HG02884 (cell line): ENCODE measurements at regions not wholly inside any gene's neighbourhood (a gene's known extent, or its start where the extent isn't known, plus 50 kb on each side); places are given as distances from the start of the nearest gene placed in this dataset.
"Not testable (repeated sequence)": the region's sequence is repeated elsewhere in the genome, so short reads cannot be mapped to it uniquely, and the experiment has no call there.

Source experiments
- ATAC-seq: cut with Tn5 transposase; IDR thresholded peaks from one replicate; pipeline ENCODE4 v1.9.1; 2021; ENCODE audit warnings: mild to moderate bottlenecking, moderate library complexity; ENCODE audit not compliant: unreplicated experiment

DNA sequence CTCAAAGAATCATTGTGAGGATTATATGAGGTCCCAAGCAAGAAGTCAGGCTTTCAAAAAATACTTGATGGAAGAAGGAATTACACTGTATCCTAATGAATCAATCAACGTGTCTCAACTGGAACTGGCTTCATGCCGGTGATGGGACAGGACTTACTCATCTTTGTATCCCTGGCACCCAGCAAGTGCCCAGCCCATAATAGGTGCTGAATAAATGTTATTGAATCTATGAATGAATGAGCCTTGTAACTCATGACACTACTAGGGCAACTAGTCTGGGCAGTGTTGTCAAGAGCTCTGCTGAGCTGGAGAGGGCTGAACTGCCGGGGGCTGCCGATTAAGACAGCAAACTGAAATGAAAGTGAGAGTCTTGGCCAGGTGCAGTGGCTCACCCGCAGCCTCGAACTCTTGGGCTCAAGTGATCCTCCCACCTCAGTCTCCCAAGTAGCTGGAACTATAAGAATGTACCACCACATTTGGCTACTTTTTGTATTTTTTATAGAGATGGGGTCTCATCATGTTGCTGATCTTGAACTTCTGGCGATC, 87.2 kb upstream of the KIF5B start:
- ATAC-seq, result no peak

GRCh38 chr10:32142646-32143045, 86.4 kb upstream of the KIF5B start:
- no peak for ATAC-seq

DNA sequence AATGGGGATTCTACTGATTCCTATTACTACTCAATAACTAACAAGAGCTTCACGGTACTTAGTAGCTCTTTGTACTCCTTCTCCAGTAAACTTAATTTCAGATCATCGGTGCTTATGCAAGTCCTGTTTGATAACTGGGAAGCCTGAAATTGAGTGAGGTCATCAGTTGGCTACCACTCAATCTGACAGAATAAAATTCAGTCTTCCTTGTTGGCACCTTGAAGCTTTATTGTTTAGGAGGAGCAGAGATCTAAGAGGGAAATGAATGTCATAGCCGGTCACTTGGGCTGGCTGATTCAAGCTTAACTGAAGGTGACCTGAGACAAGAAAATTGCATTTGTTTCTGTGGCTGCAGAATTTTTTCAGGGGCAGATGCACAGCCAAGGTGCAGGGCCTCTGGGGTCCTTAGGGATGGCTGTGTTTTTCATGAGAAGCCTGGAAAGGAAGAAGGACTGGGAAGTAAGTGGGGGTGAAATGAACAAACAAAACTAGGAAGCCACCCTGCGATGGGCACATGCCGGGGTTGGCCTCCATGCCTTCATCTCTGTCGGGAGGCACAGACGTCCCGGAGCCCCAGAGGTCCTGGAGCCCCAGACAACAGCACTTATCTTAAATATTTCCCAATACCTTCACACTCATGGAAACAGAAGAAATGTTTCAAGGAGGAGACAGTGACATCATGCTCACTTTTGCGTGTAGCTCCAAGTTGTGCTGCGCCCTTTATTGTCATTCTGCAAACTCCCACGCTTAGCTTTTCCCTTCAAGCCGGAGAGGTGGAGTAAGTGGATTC, 85.0 kb upstream of the KIF5B start:
- ATAC-seq, result no peak

GRCh38 chr10:32140403-32140802, 84.2 kb upstream of the KIF5B start:
- no peak for ATAC-seq

GRCh38 chr10:32139223-32140073, 83.2 kb upstream of the KIF5B start:
- ATAC-seq, result no peak

DNA sequence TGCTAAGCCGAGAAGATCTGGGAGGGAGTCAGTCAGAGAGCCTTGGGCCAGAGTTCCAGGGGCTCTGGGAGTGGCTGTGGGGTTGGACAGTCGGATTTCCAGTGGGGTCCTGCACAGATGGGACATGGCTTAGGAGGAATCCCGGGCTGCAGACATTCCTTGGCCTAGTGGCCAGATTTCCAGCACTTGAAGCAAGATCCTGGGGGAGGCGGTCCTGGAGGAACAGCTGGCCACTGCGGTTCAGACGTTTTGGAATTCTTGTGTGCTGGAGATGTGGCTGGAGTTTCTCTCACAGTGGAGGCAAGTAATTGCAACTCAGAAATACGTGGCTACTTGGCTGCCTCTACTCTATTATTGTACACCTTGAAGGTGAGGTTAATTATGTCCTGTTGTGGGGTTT, 80.7 kb upstream of the KIF5B start:
- not testable (repeated sequence) for ATAC-seq

- not testable (repeated sequence) for ATAC-seq
Measured at GRCh38 chr10:32135796-32136195, 79.6 kb upstream of the KIF5B start.

- no peak for ATAC-seq
Measured at GRCh38 chr10:32132357-32132946, 76.2 kb upstream of the KIF5B start.

GRCh38 chr10:32131388-32131787, 75.2 kb upstream of the KIF5B start:
- ATAC-seq, result no peak

DNA sequence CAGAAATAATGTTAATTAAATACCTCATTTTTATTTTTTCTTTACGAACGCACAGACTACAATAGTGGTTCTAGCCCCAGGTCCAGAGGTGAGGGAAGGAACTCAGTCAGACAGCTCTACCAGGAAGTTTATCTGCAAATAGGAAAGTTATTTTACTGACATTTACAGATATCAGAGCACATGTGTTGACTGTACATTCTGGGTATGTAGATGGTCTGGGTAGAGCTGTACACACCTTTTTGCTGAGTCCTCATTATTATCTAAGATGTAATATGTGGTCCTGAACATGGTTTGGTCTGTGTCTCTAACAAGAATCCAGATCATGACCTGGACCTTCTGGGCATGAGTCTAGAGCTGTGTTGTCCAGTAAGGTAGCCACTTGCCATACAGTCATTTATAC, 74.6 kb upstream of the KIF5B start:
- ATAC-seq, result no peak

DNA sequence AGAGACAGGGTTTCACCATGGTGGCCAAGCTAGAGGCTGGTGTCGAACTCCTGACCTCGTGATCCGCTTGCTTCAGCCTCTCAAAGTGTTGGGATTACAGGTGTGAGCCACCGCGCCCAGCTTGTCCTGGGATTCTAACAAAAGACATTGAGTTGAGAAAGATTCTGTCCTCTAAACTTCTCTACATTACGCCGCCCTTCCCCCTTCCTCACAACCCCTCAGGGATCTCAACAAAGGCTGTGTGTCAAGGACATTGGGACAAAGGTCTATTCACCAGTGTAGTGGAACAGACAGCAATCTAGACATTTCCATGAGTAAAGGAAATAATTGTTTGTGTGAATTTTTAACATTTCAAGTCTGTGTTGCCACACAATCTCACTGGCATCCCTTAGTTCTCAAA, 68.8 kb upstream of the KIF5B start:
- ATAC-seq, result no peak

GRCh38 chr10:32123021-32123420, 66.8 kb upstream of the KIF5B start:
- no peak for ATAC-seq

GRCh38 chr10:32121648-32122047, 65.4 kb upstream of the KIF5B start:
- no peak for ATAC-seq

GRCh38 chr10:32120147-32120546, 63.9 kb upstream of the KIF5B start:
- ATAC-seq, result no peak

- ATAC-seq, result no peak
Measured at GRCh38 chr10:32114508-32114907, 58.3 kb upstream of the KIF5B start.

- ATAC-seq, result no peak
Measured at GRCh38 chr10:32112055-32112454, 55.8 kb upstream of the KIF5B start.

DNA sequence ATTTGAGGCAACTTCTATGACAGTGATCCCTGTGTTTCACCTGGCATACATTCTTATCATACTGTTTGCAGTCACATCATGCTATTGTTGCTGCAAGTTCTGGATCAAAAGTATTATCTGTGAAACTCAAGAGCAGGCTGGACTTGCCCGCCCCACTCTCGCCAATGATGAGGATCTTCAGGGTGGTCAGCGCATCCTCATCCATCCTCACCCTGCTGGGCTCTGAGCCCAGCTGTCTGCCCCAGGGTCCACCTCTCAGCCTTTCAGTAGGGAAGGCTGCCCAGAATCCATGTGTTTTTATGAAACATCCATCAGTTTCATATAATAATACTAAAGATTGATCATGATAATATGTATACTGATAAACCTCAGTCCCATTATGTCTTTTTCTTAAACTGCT, 55.4 kb upstream of the KIF5B start:
- ATAC-seq, result no peak

DNA sequence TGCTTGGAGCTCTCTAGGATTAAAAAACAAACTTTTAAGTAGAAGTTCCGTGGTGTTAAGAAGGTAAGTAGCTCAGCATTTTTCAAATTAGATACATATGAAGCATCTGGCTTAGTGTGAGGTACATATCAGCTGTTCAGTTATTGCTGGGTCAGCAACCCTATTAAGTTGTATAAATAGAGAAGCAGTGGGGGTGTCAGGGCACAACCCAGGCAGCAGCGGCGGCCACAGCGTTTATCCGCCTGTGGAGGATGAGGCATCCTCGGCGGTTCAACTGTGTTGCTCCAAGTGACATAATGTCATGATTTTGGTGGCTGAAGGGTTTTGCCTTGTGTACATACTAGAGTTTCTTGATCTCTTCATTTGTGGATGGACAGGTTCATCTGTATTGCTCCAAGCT, 54.6 kb upstream of the KIF5B start:
- ATAC-seq, result no peak

DNA sequence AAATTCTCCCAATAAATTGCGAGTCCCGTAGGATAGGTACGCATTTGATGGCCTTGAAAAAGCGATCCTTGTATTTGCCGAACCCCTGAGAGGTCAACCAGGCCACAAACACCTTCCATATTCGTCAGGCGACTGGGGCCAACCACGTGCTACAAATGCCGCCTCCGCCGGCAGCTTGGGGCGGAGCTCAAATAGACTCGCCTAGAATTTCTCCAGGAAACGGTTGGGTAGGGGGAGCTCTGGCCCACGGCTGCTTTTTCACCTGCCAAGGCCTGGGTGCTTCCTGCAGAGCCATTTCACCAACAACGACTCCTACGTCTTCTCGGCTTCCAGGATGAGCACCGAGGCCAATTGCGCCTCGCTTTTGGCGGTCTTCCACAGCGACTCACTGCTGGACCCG, 53.4 kb upstream of the KIF5B start:
- ATAC-seq, result no peak
